ENCODE measurements at regions not wholly inside any gene's neighbourhood (a gene's known extent, or its start where the extent isn't known, plus 50 kb on each side); places are given as distances from the start of the nearest gene placed in this dataset.

DNA sequence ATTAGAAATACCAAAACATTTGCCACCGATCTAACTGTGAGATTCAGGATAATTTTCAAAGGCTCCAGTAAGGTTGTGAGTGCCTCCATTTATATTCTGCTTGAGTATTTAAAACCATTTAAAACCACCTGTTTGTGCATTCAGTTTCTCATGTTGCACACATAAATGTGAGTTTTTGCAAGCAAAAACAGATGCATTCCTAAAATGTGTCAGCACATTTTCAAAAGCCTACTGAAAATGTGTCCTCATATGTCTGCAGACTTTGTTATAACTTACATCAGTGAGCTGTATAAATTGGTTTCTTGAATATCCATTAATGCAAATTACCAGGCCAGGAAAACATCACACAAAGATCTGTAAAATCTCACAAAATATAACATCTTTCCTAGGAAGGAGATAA is 676.6 kb upstream of the EPHA7 start:
- TF ChIP-seq BACH2 (CRISPR knock-in tag; IDR thresholded peaks at IDR 0.05; ENCODE audit: borderline replicate concordance) (no peak), ZNF70 (CRISPR knock-in tag; IDR thresholded peaks at IDR 0.05) (no peak), PATZ1 (CRISPR knock-in tag; IDR thresholded peaks at IDR 0.05; ENCODE audit: borderline replicate concordance) (no peak), ESRRG (CRISPR knock-in tag; IDR thresholded peaks at IDR 0.05) (no peak), ZNF565 (CRISPR knock-in tag; conservative IDR thresholded peaks at IDR 0.05; ENCODE audit: low read depth) (no peak), ZFP3 (CRISPR knock-in tag; IDR thresholded peaks at IDR 0.05) (no peak), OSR1 (CRISPR knock-in tag; IDR thresholded peaks at IDR 0.05) (no peak)
- TF ChIP-seq, protein P1, sequence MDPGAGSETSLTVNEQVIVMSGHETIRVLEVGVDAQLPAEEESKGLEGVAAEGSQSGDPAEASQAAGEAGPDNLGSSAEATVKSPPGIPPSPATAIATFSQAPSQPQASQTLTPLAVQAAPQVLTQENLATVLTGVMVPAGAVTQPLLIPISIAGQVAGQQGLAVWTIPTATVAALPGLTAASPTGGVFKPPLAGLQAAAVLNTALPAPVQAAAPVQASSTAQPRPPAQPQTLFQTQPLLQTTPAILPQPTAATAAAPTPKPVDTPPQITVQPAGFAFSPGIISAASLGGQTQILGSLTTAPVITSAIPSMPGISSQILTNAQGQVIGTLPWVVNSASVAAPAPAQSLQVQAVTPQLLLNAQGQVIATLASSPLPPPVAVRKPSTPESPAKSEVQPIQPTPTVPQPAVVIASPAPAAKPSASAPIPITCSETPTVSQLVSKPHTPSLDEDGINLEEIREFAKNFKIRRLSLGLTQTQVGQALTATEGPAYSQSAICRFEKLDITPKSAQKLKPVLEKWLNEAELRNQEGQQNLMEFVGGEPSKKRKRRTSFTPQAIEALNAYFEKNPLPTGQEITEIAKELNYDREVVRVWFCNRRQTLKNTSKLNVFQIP (CRISPR knock-in tag; IDR thresholded peaks at IDR 0.05; ENCODE audit: borderline replicate concordance, low read depth): no peak

All from SK-N-SH treated with all-trans-retinoic acid at 6 μM for 48 hours (cell line).